AG09309 (cell line): ENCODE measurements at regions not wholly inside any gene's neighbourhood (a gene's known extent, or its start where the extent isn't known, plus 50 kb on each side); places are given as distances from the start of the nearest gene placed in this dataset.
"Not testable (repeated sequence)": the region's sequence is repeated elsewhere in the genome, so short reads cannot be mapped to it uniquely, and the experiment has no call there.

Experiments used
- DNase-seq: peaks from one replicate; pipeline ENCODE4 v3.0.0-alpha.2; 2010; ENCODE audit warnings: low read depth
- H3K4me3 ChIP-seq: 2 replicates; pipeline ENCODE4 v1.5.1; 2011; ENCODE audit warnings: mild to moderate bottlenecking, low read depth, low read length, moderate library complexity; ENCODE audit not compliant: control insufficient read depth
- CTCF ChIP-seq: IDR thresholded peaks from 2 replicates; pipeline ENCODE4 v1.5.1; 2011; ENCODE audit warnings: mild to moderate bottlenecking, low read depth, low read length, inconsistent platforms; ENCODE audit not compliant: insufficient read depth, control insufficient read depth; ENCODE audit errors: missing control alignments

GRCh38 chr10:62588116-62588515 is 213.9 kb downstream of the ZNF365 start:
- no peak for TF ChIP-seq CTCF
- H3K4me3 ChIP-seq = no peak overlapping the region
- DNase-seq = no peak

DNA sequence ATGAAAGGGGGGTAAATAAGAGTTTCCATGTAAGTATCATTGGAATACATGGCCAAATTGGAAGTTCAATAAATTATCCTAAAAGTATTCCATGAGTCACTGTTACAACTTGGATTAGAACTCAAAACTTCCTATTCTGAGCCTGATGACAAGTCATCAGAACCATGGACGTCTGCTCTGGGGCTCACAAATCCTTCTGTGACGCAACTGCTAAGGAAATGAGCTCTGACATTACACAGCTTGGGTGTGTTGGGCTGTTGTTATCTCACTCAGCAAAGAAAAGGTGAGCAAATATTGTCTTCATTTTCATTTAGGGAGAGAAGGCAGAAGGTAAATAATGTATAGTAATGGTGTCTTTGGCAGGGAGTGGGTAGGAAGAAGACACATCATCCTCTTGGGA is 214.8 kb upstream of the ADO start:
- TF ChIP-seq CTCF = no peak
- no peak overlapping the region for H3K4me3 ChIP-seq
- no peak for DNase-seq

DNA sequence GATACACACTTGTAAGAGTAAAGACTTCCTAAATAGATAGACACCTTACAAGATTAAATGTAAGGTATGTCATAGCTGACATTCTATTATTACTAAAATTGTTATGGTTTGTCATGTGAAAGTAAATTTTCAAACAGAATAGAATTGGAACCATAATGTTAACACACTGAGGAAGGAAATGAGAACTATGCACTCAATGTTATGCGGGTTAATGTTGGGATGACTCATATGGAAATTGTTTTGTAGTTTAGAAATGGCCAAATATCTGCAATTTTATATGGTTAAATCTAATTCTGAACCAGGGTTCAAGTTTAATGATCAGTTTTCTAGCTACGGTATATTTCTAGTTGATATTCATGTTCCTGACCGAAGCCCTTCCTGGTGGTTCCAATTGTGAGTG is 214.2 kb upstream of the ADO start:
- no peak for DNase-seq
- H3K4me3 ChIP-seq = no peak overlapping the region

GRCh38 chr10:62594093-62594520 is 210.4 kb upstream of the ADO start:
- H3K4me3 ChIP-seq = no peak overlapping the region
- no peak for DNase-seq
- TF ChIP-seq CTCF = peak; percentile 96

More for the DNA sequence above, 214.2 kb upstream of the ADO start:
- TF ChIP-seq CTCF = no peak

GRCh38 chr10:62597226-62597625 is 207.3 kb upstream of the ADO start:
- peak; percentile 55 for DNase-seq

DNA sequence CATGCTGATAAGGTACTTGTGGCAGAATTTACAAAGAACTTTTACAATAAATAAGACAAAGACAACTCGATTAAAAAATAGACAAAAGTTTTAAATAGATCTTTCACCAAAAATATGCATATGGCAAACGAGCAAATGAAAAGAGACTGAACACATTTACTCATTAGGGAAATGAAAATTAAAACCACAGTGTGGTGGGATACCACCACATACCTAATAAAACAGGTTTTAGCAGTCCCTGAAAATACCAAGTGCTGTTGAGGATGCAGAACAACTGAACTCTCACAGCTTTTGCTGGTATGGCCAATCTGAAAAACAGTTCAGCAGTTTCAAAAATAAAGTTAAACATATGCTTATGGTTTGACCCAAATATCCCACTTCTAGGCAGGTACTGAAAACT is 205.4 kb upstream of the ADO start:
- H3K4me3 ChIP-seq = no peak overlapping the region
- no peak for DNase-seq
- TF ChIP-seq CTCF = no peak

More at GRCh38 chr10:62597226-62597625, 207.3 kb upstream of the ADO start:
- H3K4me3 ChIP-seq = no peak overlapping the region
- no peak for TF ChIP-seq CTCF

DNA sequence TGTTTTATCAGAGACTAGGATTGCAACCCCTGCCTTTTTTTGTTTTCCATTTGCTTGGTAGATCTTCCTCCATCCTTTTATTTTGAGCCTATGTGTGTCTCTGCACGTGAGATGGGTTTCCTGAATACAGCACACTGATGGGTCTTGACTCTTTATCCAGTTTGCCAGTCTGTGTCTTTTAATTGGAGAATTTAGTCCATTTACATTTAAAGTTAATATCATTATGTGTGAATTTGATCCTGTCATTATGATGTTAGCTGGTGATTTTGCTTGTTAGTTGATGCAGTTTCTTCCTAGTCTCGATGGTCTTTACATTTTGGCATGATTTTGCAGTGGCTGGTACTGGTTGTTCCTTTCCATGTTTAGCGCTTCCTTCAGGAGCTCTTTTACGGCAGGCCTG is 198.0 kb upstream of the ADO start:
- not testable (repeated sequence) for H3K4me3 ChIP-seq, DNase-seq

DNA sequence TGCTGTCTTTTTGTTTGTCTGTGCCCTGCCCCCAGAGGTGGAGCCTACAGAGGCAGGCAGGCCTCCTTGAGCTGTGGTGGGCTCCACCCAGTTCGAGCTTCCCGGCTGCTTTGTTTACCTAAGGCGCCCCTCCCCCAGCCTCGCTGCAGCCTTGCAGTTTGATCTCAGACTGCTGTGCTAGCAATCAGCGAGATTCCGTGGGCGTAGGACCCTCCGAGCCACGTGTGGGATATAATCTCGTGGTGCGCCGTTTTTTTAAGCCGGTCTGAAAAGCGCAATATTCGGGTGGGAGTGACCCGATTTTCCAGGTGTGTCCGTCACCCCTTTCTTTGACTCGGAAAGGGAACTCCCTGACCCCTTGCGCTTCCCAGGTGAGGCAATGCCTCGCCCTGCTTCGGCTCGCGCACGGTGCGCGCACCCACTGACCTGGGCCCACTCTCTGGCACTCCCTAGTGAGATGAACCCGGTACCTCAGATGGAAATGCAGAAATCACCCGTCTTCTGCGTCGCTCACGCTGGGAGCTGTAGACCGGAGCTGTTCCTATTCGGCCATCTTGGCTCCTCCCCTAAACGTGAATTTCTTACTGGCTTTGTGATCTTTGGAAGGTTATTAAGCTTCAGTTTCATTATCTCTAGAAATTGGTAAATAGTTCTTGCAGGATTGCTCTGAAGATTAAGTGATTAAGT is 196.2 kb upstream of the ADO start:
- DNase-seq, H3K4me3 ChIP-seq: not testable (repeated sequence)
